Embryonic facial prominence (tissue), 1 donor: ENCODE measurements at regions not wholly inside any gene's neighbourhood (a gene's known extent, or its start where the extent isn't known, plus 50 kb on each side); places are given as distances from the start of the nearest gene placed in this dataset.
"Not testable (repeated sequence)": the region's sequence is repeated elsewhere in the genome, so short reads cannot be mapped to it uniquely, and the experiment has no call there.

Experiments used
- DNase-seq: peaks from one replicate; pipeline ENCODE4 v3.0.0-alpha.2; 2016; ENCODE audit errors: extremely low spot score

- DNase-seq = no peak
Observed at GRCh38 chr9:29212397-29213387, 1639.4 kb upstream of the C9orf72 start.

- DNase-seq = no peak
Observed at GRCh38 chr9:29213417-29214153, 1640.3 kb upstream of the C9orf72 start, which contains the start of gene LINGO2. TSS of gene LINGO2 (minus strand) at chr9:29213601.

GRCh38 chr9:29214154-29214689 is 1640.9 kb upstream of the C9orf72 start:
- DNase-seq = no peak

GRCh38 chr9:29214690-29215253 is 1641.5 kb upstream of the C9orf72 start:
- no peak for DNase-seq

- DNase-seq = no peak
Observed at GRCh38 chr9:29217966-29218365, 1644.7 kb upstream of the C9orf72 start.

GRCh38 chr9:29220596-29221251 is 1647.4 kb upstream of the C9orf72 start:
- no peak for DNase-seq

- DNase-seq = no peak
Observed at GRCh38 chr9:29228558-29228957, 1655.3 kb upstream of the C9orf72 start.

GRCh38 chr9:29230931-29231330 is 1657.7 kb upstream of the C9orf72 start:
- DNase-seq = no peak

GRCh38 chr9:29233193-29233592 is 1659.9 kb upstream of the C9orf72 start:
- no peak for DNase-seq

GRCh38 chr9:29241320-29241719 is 1668.0 kb upstream of the C9orf72 start:
- DNase-seq = no peak

- DNase-seq = no peak
Observed at GRCh38 chr9:29245351-29245750, 1672.1 kb upstream of the C9orf72 start.

- DNase-seq = not testable (repeated sequence)
Observed at GRCh38 chr9:29270400-29270799, 1697.1 kb upstream of the C9orf72 start.

- no peak for DNase-seq
Observed at GRCh38 chr9:29282121-29282520, 1708.8 kb upstream of the C9orf72 start.

- DNase-seq = no peak
Observed at GRCh38 chr9:29285818-29286217, 1712.5 kb upstream of the C9orf72 start.

GRCh38 chr9:29289365-29289764 is 1716.1 kb upstream of the C9orf72 start:
- no peak for DNase-seq

- DNase-seq = no peak
Observed at GRCh38 chr9:29290516-29290915, 1717.2 kb upstream of the C9orf72 start.

GRCh38 chr9:29297592-29297991 is 1724.3 kb upstream of the C9orf72 start:
- no peak for DNase-seq

- DNase-seq = no peak
Observed at GRCh38 chr9:29311221-29311620, 1737.9 kb upstream of the C9orf72 start.

- no peak for DNase-seq
Observed at GRCh38 chr9:29312327-29312726, 1739.0 kb upstream of the C9orf72 start.

GRCh38 chr9:29319736-29320513 is 1746.6 kb upstream of the C9orf72 start:
- no peak for DNase-seq

- no peak for DNase-seq
Observed at GRCh38 chr9:29322240-29322639, 1749.0 kb upstream of the C9orf72 start.
